Activated T-cell treated with anti-CD3 and anti-CD28 coated beads, Interleukin-2, amount 50 U/mL, for 1 hour (primary cell): ENCODE measurements at regions not wholly inside any gene's neighbourhood (a gene's known extent, or its start where the extent isn't known, plus 50 kb on each side); places are given as distances from the start of the nearest gene placed in this dataset.

Experiments
- DNase-seq: peaks from one replicate; pipeline ENCODE4 v3.0.0-alpha.2; 2020

GRCh38 chr5:30698217-30698616 is 495.3 kb upstream of the CDH6 start:
- DNase-seq = no peak

GRCh38 chr5:30693326-30693725 is 500.2 kb upstream of the CDH6 start:
- DNase-seq = no peak

GRCh38 chr5:30690931-30691330 is 502.6 kb upstream of the CDH6 start:
- no peak for DNase-seq

- DNase-seq = no peak
These were observed 506.0 kb upstream of the CDH6 start for GRCh38 chr5:30687461-30687860.

- DNase-seq = no peak
These were observed 507.0 kb upstream of the CDH6 start for GRCh38 chr5:30686530-30686929.

GRCh38 chr5:30676223-30676840 is 517.2 kb upstream of the CDH6 start:
- DNase-seq = no peak

- no peak for DNase-seq
These were observed 526.2 kb upstream of the CDH6 start for GRCh38 chr5:30667293-30667692.

GRCh38 chr5:30663536-30663935 is 530.0 kb upstream of the CDH6 start:
- no peak for DNase-seq

- no peak for DNase-seq
These were observed 531.1 kb upstream of the CDH6 start for GRCh38 chr5:30662373-30662772.

- DNase-seq = no peak
These were observed 531.8 kb upstream of the CDH6 start for GRCh38 chr5:30661730-30662129.

GRCh38 chr5:30659417-30659816 is 534.1 kb upstream of the CDH6 start:
- DNase-seq = no peak

GRCh38 chr5:30650311-30650710 is 543.2 kb upstream of the CDH6 start:
- no peak for DNase-seq

- no peak for DNase-seq
These were observed 554.6 kb upstream of the CDH6 start for GRCh38 chr5:30638899-30639298.

- DNase-seq = no peak
These were observed 565.5 kb upstream of the CDH6 start for GRCh38 chr5:30627945-30628344.

- DNase-seq = no peak
These were observed 566.9 kb upstream of the CDH6 start for GRCh38 chr5:30626557-30626956.

- DNase-seq = no peak
These were observed 572.9 kb upstream of the CDH6 start for GRCh38 chr5:30620481-30621085.

GRCh38 chr5:30608501-30608900 is 585.0 kb upstream of the CDH6 start:
- DNase-seq = no peak

GRCh38 chr5:30607301-30607894 is 586.1 kb upstream of the CDH6 start:
- DNase-seq = no peak

- no peak for DNase-seq
These were observed 587.7 kb upstream of the CDH6 start for GRCh38 chr5:30605693-30606268.

GRCh38 chr5:30604648-30605262 is 588.7 kb upstream of the CDH6 start:
- no peak for DNase-seq

- DNase-seq = no peak
These were observed 592.6 kb upstream of the CDH6 start for GRCh38 chr5:30600892-30601291.

- no peak for DNase-seq
These were observed 596.9 kb upstream of the CDH6 start for GRCh38 chr5:30596495-30597064.

GRCh38 chr5:30594331-30594730 is 599.2 kb upstream of the CDH6 start:
- no peak for DNase-seq

- DNase-seq = no peak
These were observed 600.7 kb upstream of the CDH6 start for GRCh38 chr5:30592833-30593232.
